Stimulated activated CD4-positive, alpha-beta T cell treated with anti-CD3 and anti-CD28 coated beads, Interleukin-12 subunit alpha, Interleukin-12 subunit beta, amount 100 ng/mL, for 4 hours (primary cell): ENCODE measurements at regions not wholly inside any gene's neighbourhood (a gene's known extent, or its start where the extent isn't known, plus 50 kb on each side); places are given as distances from the start of the nearest gene placed in this dataset.
A peak's percentile ranks its signal among the peaks of the same experiment; 100 is the strongest.

Experiments
- DNase-seq: peaks from one replicate; pipeline ENCODE4 v3.0.0-alpha.2; 2020

GRCh38 chr20:57038608-57039440, 227.6 kb downstream of the BMP7 start:
- no peak for DNase-seq

GRCh38 chr20:57040466-57040865, 226.0 kb downstream of the BMP7 start:
- no peak for DNase-seq

- DNase-seq: no peak
Observed at GRCh38 chr20:57040924-57041323, 225.5 kb downstream of the BMP7 start.

DNA sequence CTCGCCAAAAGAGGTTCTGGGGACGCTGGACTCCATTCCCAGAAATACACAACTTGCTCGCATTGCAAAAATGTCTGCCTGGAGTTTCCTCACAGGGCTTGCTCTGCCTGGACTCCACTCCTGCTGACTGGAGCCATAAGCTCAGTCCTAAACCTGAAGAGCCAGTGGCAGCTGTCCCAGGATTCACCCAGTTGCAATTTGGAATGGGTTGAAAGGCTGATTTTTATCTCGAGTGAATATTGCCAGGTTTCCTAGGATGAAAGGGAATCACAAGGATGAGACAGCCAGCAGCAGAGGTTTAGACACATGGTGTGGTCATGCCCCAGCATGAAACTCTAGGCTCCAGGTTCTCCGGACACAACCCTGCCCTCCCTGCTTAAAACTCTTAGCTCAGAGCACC, 223.3 kb downstream of the BMP7 start:
- no peak for DNase-seq

- DNase-seq: no peak
Observed at GRCh38 chr20:57043669-57044268, 222.7 kb downstream of the BMP7 start.

DNA sequence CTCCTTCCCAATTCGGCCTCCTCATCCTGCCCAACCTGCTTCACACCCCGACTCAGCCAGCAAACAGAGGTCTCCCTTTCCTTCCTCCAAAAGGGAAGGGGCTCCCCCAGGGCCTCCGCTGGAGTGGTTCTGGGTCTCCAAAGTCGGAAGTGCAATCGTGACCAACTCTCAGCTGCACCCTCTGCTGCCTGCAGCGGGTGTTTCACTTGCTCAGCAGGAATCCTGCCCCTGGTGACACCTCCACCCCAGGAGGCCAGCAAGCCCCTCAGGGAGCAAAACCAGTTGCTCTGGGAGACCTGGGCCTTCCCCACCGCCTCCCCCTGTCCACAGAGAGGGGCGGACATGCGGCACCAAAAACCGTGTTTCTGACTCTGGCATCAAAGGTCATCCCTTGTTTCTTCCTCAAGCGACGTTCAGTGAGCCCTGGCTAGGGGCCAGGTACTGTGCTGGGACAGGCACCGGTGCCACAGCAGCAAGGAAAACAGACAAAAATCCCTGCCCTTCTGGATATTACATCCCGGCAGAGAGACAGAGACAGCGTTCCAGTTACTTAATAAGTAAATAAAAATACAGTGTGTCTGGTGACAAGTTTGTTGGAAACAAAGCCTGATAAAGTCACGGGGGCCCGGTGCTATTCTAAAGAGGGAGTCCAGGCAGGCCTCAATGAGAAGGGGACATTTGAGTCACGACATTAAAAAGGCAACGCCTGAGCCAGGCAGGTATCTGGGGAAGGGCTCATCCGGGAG, 219.0 kb downstream of the BMP7 start:
- DNase-seq: no peak

DNA sequence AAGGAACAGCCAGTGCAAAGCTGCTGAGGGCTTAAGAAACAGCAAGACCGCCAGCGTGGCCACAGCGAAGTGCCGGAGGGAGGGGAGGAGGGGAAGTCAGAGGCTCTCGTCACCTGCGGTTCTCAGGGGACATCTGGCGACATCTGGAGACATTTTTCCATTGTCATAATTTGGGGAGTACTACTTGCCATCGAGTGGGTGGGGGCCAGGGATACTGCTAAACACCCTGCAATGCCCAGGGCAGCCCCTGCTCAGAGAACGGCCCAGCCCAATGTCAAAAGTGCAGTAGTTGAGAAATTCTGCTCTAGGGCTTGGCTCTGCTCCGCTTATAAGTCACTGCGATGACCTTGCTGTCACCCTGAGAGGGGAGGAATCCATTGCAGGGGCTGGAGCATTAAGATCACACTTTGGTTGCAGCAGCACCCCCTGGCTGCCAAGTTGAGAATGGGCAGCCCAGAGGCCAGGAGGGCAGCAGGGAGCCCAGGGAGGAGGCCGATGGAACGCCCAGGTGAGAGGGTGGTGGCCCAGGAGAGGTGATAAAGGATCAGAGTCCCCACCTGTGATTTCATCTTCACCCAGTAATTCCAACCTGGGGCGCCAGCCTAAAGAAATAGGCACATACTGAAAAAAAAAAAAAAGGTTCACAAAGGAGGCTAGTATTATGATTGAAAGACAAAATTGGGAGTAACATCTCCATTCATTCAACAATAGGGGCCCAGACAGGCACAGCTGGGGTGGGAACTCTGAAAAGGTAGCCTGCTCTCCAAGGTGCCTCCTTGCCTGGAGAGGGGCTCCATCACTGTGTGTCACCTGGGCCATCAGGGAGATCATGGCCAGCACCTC, 218.2 kb downstream of the BMP7 start:
- peak; percentile 1 for DNase-seq

DNA sequence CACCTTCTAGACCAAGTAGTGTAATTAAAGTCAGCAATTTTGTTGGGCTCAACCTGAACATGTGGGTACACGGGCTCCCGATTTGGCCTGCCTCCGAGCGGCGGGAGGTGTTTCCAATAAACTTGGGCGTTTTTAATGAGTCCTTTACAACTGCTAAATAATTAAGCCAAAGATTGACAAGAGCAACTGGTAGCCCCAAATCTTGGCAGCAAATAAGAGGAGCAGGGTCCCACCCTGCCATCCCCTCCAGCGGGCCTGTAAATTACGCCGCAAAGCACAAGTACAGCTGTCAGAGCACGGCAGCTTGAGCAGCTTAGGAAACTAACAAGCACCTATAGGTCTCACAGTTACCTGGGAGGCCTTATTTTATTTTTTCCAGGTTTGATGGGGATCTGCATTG, 217.1 kb downstream of the BMP7 start:
- DNase-seq: no peak

GRCh38 chr20:57051096-57051495, 215.3 kb downstream of the BMP7 start:
- no peak for DNase-seq

DNA sequence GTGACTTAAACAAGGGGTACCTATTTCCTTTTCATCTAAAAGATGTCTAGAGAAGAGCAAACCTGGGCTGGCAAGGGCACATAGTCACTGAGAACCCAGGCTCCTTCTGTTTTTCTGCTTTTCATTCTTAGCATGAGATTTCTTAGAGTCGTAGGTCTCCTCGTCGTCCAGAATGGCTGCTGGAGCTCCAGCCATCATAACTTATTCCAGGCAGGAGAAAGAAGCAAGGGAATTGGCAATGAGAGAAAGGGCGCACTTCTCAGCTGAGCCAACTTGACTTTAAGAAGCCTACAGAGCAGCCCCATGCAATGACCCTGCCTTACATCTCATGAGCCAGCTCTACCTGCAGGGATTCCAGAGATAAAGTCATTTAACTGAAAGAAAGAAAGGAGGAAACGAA, 213.4 kb downstream of the BMP7 start:
- no peak for DNase-seq

DNA sequence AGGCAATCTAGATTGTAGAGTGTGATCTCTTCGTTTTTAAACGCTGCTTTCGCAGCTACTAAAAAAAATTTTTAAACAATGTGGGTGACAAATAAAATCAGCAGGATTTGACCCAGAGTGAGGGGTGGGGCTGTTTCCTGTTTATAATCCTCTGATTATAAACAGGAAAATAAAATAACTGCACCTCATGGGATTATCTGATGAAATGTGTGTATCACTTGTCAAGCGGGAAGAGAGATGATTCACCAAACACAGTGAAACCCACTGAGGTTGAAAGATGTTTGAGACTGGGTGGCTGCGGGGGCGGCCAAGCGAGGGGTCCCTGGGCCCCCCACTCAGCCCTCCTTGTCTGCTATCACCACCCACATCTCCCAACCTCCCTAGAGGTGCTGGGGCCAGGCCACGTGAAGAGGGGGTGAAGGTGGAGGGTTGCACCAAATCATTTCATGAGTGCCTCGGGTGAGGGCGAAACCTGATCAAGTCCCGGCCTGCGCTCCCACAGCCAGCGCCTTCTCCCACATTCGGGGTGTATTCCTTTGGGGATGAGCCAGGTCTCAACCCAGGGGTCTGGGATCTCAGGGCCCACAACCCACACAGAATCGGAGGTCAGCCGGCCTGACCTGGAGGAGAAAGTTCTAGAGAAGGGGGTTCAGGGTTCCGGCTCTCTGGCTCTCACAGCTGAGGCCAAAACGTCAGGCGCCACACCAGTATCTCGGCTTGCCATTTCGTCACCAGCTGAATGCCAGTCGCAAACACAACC, 212.5 kb downstream of the BMP7 start:
- DNase-seq: no peak

DNA sequence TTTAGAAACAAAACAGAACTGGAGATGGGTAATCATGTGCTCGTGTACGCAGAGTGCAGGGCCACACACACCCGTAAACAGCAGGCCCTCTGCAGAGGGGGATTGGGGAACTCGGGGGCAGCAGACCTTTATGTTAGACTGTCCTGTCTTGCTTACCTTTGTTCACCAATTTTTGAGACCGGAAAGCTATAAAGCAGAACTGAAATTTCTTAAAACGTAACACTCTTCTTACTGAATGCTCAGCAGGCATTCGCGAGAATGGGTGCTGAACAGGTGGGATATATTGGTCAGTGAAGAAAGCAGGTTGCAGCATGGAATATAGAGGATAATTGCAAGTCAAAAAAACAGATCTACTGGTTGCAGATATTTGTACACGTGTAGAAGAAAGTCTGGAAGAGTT, 211.1 kb downstream of the BMP7 start:
- no peak for DNase-seq

DNA sequence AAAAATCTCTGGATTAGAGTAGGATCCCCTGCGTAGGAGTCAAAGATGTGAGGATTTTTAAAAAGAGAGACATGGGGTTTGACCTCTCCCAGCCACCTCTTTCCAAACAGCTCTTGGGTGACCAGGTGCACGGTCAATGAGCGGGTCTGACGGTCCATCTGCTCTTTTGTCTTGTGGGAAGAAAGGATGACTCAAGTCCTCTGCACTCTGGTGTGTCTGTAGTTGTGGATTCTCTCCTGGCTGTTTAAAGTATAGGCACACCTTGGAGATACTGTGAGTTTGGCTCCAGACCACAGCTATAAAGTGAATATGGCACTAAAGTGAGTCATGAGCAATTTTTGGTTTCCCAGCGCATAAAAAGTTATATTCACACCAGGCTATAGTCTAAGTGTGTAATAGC, 209.8 kb downstream of the BMP7 start:
- DNase-seq: no peak

GRCh38 chr20:57059055-57059596, 207.3 kb downstream of the BMP7 start:
- DNase-seq: no peak

DNA sequence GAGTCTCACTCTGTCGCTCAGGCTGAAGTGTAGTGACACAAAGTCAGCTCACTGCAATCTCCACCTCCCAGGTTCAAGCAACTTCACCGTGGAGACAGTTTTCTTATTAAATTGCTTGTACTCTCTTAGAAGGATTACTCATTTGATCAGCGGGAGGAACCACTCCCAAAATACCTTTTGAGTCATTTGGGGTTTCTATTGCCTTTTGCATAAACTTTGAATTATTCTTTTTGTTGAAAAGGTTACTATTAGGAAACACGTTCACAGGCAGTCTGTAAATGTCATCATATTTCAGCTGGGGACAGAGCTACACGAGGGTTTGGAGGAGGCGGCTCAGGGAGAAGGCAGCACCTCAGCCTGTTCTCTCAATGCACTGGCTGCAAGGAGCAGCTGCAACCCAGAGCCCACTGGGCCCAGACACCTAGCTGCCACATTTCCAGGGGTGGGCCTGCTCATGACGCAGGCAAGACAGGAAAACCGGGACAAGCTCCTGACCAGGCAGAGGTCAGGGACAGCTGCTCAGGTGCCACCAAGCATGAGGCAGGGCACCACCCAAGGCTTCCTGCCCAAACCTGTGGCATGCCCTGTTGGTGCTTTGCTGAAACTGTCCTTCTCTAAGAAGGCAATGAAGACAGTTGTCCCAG, 205.9 kb downstream of the BMP7 start:
- no peak for DNase-seq

- no peak for DNase-seq
Observed at GRCh38 chr20:57061051-57061900, 205.2 kb downstream of the BMP7 start.

GRCh38 chr20:57062241-57062640, 204.2 kb downstream of the BMP7 start:
- no peak for DNase-seq

GRCh38 chr20:57062696-57063270, 203.7 kb downstream of the BMP7 start:
- no peak for DNase-seq

GRCh38 chr20:57064836-57065235, 201.6 kb downstream of the BMP7 start:
- DNase-seq: no peak

- no peak for DNase-seq
Observed at GRCh38 chr20:57065646-57066045, 200.8 kb downstream of the BMP7 start.
